NCI-H1105 (cell line): ENCODE measurements at regions not wholly inside any gene's neighbourhood (a gene's known extent, or its start where the extent isn't known, plus 50 kb on each side); places are given as distances from the start of the nearest gene placed in this dataset.

Experiments used
- DNase-seq: peaks from one replicate; lab custom pipeline; 2025; lab: John Stamatoyannopoulos, UW

GRCh38 chr10:75294518-75294865 is 58.7 kb upstream of the COMTD1 start:
- no peak for DNase-seq

GRCh38 chr10:75294031-75294437 is 58.3 kb upstream of the COMTD1 start:
- DNase-seq, result no peak

- no peak for DNase-seq
Measured at GRCh38 chr10:75293446-75293820, 57.7 kb upstream of the COMTD1 start.

GRCh38 chr10:75292794-75293445 is 57.2 kb upstream of the COMTD1 start:
- no peak for DNase-seq

GRCh38 chr10:75291805-75292204 is 56.0 kb upstream of the COMTD1 start:
- no peak for DNase-seq

GRCh38 chr10:75288140-75288711 is 52.5 kb upstream of the COMTD1 start:
- DNase-seq, result no peak

- DNase-seq, result no peak
Measured at GRCh38 chr10:75287697-75288096, 51.9 kb upstream of the COMTD1 start.

GRCh38 chr10:75286901-75287300 is 51.1 kb upstream of the COMTD1 start:
- no peak for DNase-seq
